Esophagus (tissue), 2 donors: ENCODE measurements at regions not wholly inside any gene's neighbourhood (a gene's known extent, or its start where the extent isn't known, plus 50 kb on each side); places are given as distances from the start of the nearest gene placed in this dataset.

ENCODE experiments used
- H3K27ac ChIP-seq, 2 donors: one replicate each; pipeline ENCODE4 v1.5.1; 2013; ENCODE audit warnings: low read depth in 2 of 2, mild to moderate bottlenecking in 2 of 2, inconsistent platforms in 1 of 2, low read length in 1 of 2, moderate library complexity in 1 of 2
- H3K27me3 ChIP-seq, 2 donors: one replicate each; pipeline ENCODE4 v1.6.1; 2013; ENCODE audit warnings: low read length in 2 of 2, control low read depth in 1 of 2, mild to moderate bottlenecking in 1 of 2; ENCODE audit not compliant: insufficient read depth in 2 of 2, control insufficient read depth in 1 of 2
- H3K36me3 ChIP-seq, 2 donors: one replicate each; pipeline ENCODE4 v1.6.1; 2013; ENCODE audit warnings: low read length in 1 of 2; ENCODE audit not compliant: control insufficient read depth in 2 of 2, insufficient read depth in 2 of 2
- H3K4me1 ChIP-seq, 2 donors: one replicate each; pipeline ENCODE4 v1.6.1; 2013; ENCODE audit warnings: low read length in 1 of 2; ENCODE audit not compliant: control insufficient read depth in 2 of 2, insufficient read depth in 2 of 2
- H3K4me3 ChIP-seq, 2 donors: one replicate each; pipeline ENCODE4 v1.5.1; 2013; ENCODE audit warnings: low read length in 2 of 2, mild to moderate bottlenecking in 2 of 2, low read depth in 1 of 2, moderate library complexity in 1 of 2
- H3K9me3 ChIP-seq, 2 donors: one replicate each; pipeline ENCODE4 v1.6.1; 2013; ENCODE audit warnings: mild to moderate bottlenecking in 2 of 2, low read depth in 1 of 2, low read length in 1 of 2, moderate library complexity in 1 of 2; ENCODE audit not compliant: control insufficient read depth in 2 of 2, insufficient read depth in 1 of 2
- WGBS, 2 donors: extraction: QIAGEN DNeasy Blood & Tissue Kit; methylation state at CpG; one replicate each; pipeline ENCODE4 v1.1.7; 2013; 5-methylcytosine and 5-hydroxymethylcytosine counted together
- donor health status: healthy with polysubstance abuse.
- donor health status: Bipolar disorder and iron deficiency.

- H3K36me3 ChIP-seq = no peaks in the 10 kb centered on the region
- H3K27me3 ChIP-seq = no peaks in the 10 kb centered on the region
- no peak overlapping the region for H3K27ac ChIP-seq
- H3K4me1 ChIP-seq = no peaks in the 10 kb centered on the region
- WGBS, 2 donors = 58 to 61% methylated on average over 5 of the region's 5 CpGs
- H3K9me3 ChIP-seq = no peaks in the 10 kb centered on the region
- no peak overlapping the region for H3K4me3 ChIP-seq
Observed at GRCh38 chr2:150644298-150645067, 157.0 kb upstream of the RND3 start.

DNA sequence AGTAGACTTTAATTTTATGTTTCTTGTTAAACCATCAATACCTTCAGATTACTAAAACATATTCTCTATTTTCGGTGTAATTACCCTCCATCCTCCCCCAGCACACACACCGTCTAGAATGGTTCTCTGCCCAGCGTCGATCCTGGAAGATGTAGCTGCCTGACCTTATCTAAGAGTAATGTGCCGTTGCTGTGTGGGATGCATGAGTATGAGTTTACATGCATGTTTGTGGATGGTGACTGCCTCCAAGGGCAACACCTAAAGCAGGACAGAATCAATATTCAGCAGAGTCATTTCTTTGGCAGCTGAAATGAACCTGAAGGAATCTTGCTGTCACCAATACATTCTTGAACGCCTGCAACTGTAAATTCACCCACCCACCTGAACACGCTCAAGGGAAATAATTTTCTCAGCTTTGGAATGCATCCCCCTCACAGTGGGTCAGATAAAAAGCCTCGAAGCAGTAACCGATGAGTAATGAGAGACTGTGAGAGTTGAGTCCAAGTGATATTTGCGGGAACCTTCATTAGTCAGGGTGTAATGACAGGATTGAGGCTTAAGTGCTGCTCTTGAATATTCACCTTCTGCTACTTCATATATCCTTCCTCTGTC lies 155.8 kb upstream of the RND3 start:
- H3K4me1 ChIP-seq = no peaks in the 10 kb centered on the region
- H3K27me3 ChIP-seq = no peaks in the 10 kb centered on the region
- no peak overlapping the region for H3K4me3 ChIP-seq
- H3K36me3 ChIP-seq = no peaks in the 10 kb centered on the region
- 86 to 88% methylated on average over 10 of the region's 10 CpGs for WGBS, 2 donors
- H3K9me3 ChIP-seq = no peaks in the 10 kb centered on the region
- H3K27ac ChIP-seq = no peak overlapping the region

- H3K4me3 ChIP-seq = no peak overlapping the region
- peak overlapping the region in 1 of 2 donors; percentile 13 for H3K27ac ChIP-seq
- no peaks in the 10 kb centered on the region for H3K36me3 ChIP-seq
- WGBS, 2 donors = 13 to 40% methylated on average over 4 of the region's 4 CpGs
- H3K9me3 ChIP-seq = no peaks in the 10 kb centered on the region
- no peaks in the 10 kb centered on the region for H3K4me1 ChIP-seq
- no peaks in the 10 kb centered on the region for H3K27me3 ChIP-seq
Observed at GRCh38 chr2:150640039-150640438, 152.6 kb upstream of the RND3 start.

- H3K4me3 ChIP-seq = no peak overlapping the region
- 42 to 46% methylated on average over 3 of the region's 3 CpGs for WGBS, 2 donors
- no peaks in the 10 kb centered on the region for H3K4me1 ChIP-seq
- no peaks in the 10 kb centered on the region for H3K9me3 ChIP-seq
- no peak overlapping the region for H3K27ac ChIP-seq
- no peaks in the 10 kb centered on the region for H3K36me3 ChIP-seq
- H3K27me3 ChIP-seq = no peaks in the 10 kb centered on the region
Observed at GRCh38 chr2:150639383-150639782, 151.9 kb upstream of the RND3 start.

- H3K27ac ChIP-seq = no peak overlapping the region
Observed at GRCh38 chr2:150631236-150631821, 143.9 kb upstream of the RND3 start.

DNA sequence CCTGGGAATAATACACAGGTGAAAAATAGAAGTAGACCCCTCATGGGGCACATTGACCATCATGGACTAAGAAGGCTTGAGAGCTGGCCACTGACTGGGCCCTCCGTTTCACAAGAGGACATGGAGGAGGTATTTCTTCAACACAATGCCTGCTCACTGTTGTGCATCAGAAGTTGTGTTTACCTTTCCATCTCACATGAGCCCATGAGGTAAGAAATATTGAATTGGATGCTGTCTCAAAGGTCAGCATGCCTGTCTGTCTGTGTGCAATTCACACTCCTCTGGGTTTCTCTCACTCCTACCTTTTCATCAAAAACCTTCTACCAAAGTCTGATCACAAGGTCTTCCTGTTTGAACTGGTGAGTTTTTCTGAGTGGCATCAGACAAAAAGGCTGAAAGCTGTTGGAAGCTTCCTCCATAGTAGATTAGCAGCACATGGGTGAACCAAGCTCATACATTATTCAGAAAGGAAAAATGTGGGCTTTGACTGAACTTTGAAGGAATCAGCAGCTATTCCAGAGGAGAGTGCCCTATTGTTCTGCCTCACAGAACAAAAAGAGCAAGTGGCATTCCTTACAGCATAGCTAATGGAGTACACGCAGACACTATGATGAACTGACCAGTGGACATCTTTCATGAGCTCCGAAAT lies 143.2 kb upstream of the RND3 start:
- no peaks in the 10 kb centered on the region for H3K9me3 ChIP-seq
- H3K27ac ChIP-seq = no peak overlapping the region
- WGBS, 2 donors = 73 to 81% methylated on average over 3 of the region's 3 CpGs
- no peak overlapping the region for H3K4me3 ChIP-seq
- no peaks in the 10 kb centered on the region for H3K36me3 ChIP-seq
- H3K4me1 ChIP-seq = no peaks in the 10 kb centered on the region
- no peaks in the 10 kb centered on the region for H3K27me3 ChIP-seq

More at GRCh38 chr2:150631236-150631821, 143.9 kb upstream of the RND3 start:
- Histone ChIP-seq H3K4me3 (no peak overlapping the region), H3K4me1 (no peaks in the 10 kb centered on the region), H3K36me3 (no peaks in the 10 kb centered on the region), H3K27me3 (no peaks in the 10 kb centered on the region), H3K9me3 (no peaks in the 10 kb centered on the region)
- 70 to 76% methylated on average over 2 of the region's 2 CpGs for WGBS, 2 donors

GRCh38 chr2:150627526-150627925 lies 140.1 kb upstream of the RND3 start:
- Histone ChIP-seq H3K27ac (no peak overlapping the region), H3K4me3 (no peak overlapping the region), H3K36me3 (no peaks in the 10 kb centered on the region), H3K9me3 (no peaks in the 10 kb centered on the region), H3K27me3 (no peaks in the 10 kb centered on the region), H3K4me1 (no peaks in the 10 kb centered on the region)

- H3K4me3 ChIP-seq = no peak overlapping the region
- 42 to 64% methylated on average over 1 of the region's 1 CpG for WGBS, 2 donors
- no peaks in the 10 kb centered on the region for H3K9me3 ChIP-seq
- H3K36me3 ChIP-seq = no peaks in the 10 kb centered on the region
- no peak overlapping the region for H3K27ac ChIP-seq
- no peaks in the 10 kb centered on the region for H3K4me1 ChIP-seq
- no peaks in the 10 kb centered on the region for H3K27me3 ChIP-seq
Observed at GRCh38 chr2:150626934-150627411, 139.5 kb upstream of the RND3 start.

DNA sequence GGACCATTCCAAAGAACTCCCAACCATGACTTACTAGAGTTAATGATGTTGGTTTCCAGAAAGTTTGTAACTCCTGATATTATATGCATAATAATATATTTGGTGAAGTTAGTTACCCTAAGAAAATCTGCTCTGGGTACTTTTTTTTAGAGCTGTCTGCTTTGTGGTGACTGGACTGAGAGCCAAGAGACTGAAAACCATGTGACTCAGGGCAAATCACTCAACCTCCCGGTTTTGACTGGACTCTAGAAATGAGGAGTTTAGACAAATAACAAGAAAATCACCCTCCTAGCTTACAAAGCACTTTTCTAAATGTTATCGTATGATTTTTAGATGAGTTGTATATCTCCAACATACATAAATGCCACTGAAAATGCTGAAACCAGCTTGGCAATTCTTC lies 138.3 kb upstream of the RND3 start:
- Histone ChIP-seq H3K27ac (no peak overlapping the region), H3K9me3 (no peaks in the 10 kb centered on the region), H3K27me3 (no peaks in the 10 kb centered on the region), H3K4me1 (no peaks in the 10 kb centered on the region), H3K36me3 (no peaks in the 10 kb centered on the region), H3K4me3 (no peak overlapping the region)
- WGBS, 2 donors = 91 to 94% methylated on average over 2 of the region's 2 CpGs
